Stimulated activated CD4-positive, alpha-beta T cell treated with anti-CD3 and anti-CD28 coated beads, TNF-alpha, amount 100 ng/mL, for 1 hour (primary cell): ENCODE measurements at regions not wholly inside any gene's neighbourhood (a gene's known extent, or its start where the extent isn't known, plus 50 kb on each side); places are given as distances from the start of the nearest gene placed in this dataset.

Experiments
- DNase-seq, 3 donors: peaks; one replicate each; pipeline ENCODE4 v3.0.0-alpha.2; 2020; ENCODE audit warnings: low read depth in 3 of 3, low spot score in 1 of 3

- no peak for DNase-seq
Observed at GRCh38 chr7:159269745-159270144, 125.1 kb upstream of the VIPR2 start.

- DNase-seq = no peak
Observed at GRCh38 chr7:159263430-159263829, 118.8 kb upstream of the VIPR2 start.

- DNase-seq = no peak
Observed at GRCh38 chr7:159253657-159254056, 109.0 kb upstream of the VIPR2 start.

- DNase-seq = no peak
Observed at GRCh38 chr7:159250471-159250870, 105.8 kb upstream of the VIPR2 start.

GRCh38 chr7:159249671-159250070 lies 105.0 kb upstream of the VIPR2 start:
- no peak for DNase-seq

- no peak for DNase-seq
Observed at GRCh38 chr7:159247910-159248309, 103.2 kb upstream of the VIPR2 start.

GRCh38 chr7:159246702-159247480 lies 102.2 kb upstream of the VIPR2 start:
- DNase-seq = no peak

- DNase-seq = no peak
Observed at GRCh38 chr7:159240962-159241361, 96.3 kb upstream of the VIPR2 start.

GRCh38 chr7:159239028-159239427 lies 94.4 kb upstream of the VIPR2 start:
- no peak for DNase-seq

GRCh38 chr7:159238541-159238940 lies 93.9 kb upstream of the VIPR2 start:
- no peak for DNase-seq

GRCh38 chr7:159237022-159237653 lies 92.5 kb upstream of the VIPR2 start:
- no peak for DNase-seq

GRCh38 chr7:159231017-159231416 lies 86.3 kb upstream of the VIPR2 start:
- DNase-seq = no peak

GRCh38 chr7:159229683-159230475 lies 85.2 kb upstream of the VIPR2 start:
- no peak for DNase-seq

- DNase-seq = no peak
Observed at GRCh38 chr7:159227433-159227832, 82.8 kb upstream of the VIPR2 start.

GRCh38 chr7:159226011-159226702 lies 81.5 kb upstream of the VIPR2 start:
- DNase-seq = no peak

GRCh38 chr7:159218607-159219006 lies 73.9 kb upstream of the VIPR2 start:
- no peak for DNase-seq

- DNase-seq = no peak
Observed at GRCh38 chr7:159218170-159218569, 73.5 kb upstream of the VIPR2 start.

GRCh38 chr7:159215076-159215475 lies 70.4 kb upstream of the VIPR2 start:
- no peak for DNase-seq

- DNase-seq = no peak
Observed at GRCh38 chr7:159213253-159213652, 68.6 kb upstream of the VIPR2 start.

GRCh38 chr7:159212226-159212625 lies 67.6 kb upstream of the VIPR2 start:
- no peak for DNase-seq

GRCh38 chr7:159211540-159212182 lies 67.0 kb upstream of the VIPR2 start:
- no peak for DNase-seq
